Spleen (tissue), 7 donors: ENCODE measurements at regions not wholly inside any gene's neighbourhood (a gene's known extent, or its start where the extent isn't known, plus 50 kb on each side); places are given as distances from the start of the nearest gene placed in this dataset.

Source experiments
- POLR2A ChIP-seq, 3 donors: fragments of 450-650 bp; IDR thresholded peaks; one replicate each; pipeline ENCODE4 v1.5.1; 2017; ENCODE audit warnings: antibody characterized with exemption in 3 of 3, mild to moderate bottlenecking in 1 of 3
- TF ChIP-seq, protein P1 (sequence below), 11 experiments: fragments of 200-600 bp in 7 of 11; fragments of 450-650 bp in 4 of 11; sonication (generic) in 4 of 11; IDR thresholded peaks in 8 of 11; conservative IDR thresholded peaks in 3 of 11; 1 replicate in 7 of 11; 2 replicates in 4 of 11; pipeline versions ENCODE4 v1.4.0 to v1.8.0; 2016 to 2021; ENCODE audit warnings: antibody characterized with exemption in 11 of 11, inconsistent platforms in 4 of 11, mild to moderate bottlenecking in 1 of 11
- donor health status: DM: no; HTN: no; CAD: no; lungs with moderate emphysema.
- donor health status: DM: no; HTN: no; CAD: no.
- donor health status: DM: no; HTN: no; CAD: no.

DNA sequence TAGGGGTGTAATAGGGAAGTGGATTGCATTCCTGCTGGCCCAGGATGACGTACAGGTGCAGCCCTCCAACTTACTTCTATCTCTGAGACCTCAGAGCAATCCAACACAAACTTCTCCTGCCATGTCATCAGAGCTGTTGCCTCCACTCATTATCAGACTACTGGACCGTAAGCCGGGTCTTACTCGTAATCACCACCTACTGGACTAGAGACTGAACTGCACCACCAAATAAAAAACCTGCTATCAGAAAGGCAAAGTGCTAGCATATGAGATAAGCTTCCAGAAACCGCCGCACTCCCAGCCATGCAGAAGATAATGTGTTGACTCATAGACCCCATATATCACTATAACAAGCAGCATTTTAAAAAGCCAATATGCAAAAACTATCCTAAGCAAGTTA lies 102.0 kb downstream of the SLITRK1 start:
- TF ChIP-seq, protein P1, sequence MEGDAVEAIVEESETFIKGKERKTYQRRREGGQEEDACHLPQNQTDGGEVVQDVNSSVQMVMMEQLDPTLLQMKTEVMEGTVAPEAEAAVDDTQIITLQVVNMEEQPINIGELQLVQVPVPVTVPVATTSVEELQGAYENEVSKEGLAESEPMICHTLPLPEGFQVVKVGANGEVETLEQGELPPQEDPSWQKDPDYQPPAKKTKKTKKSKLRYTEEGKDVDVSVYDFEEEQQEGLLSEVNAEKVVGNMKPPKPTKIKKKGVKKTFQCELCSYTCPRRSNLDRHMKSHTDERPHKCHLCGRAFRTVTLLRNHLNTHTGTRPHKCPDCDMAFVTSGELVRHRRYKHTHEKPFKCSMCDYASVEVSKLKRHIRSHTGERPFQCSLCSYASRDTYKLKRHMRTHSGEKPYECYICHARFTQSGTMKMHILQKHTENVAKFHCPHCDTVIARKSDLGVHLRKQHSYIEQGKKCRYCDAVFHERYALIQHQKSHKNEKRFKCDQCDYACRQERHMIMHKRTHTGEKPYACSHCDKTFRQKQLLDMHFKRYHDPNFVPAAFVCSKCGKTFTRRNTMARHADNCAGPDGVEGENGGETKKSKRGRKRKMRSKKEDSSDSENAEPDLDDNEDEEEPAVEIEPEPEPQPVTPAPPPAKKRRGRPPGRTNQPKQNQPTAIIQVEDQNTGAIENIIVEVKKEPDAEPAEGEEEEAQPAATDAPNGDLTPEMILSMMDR (IDR thresholded peaks at IDR 0.05 in 8 of 11, conservative IDR thresholded peaks at IDR 0.05 in 3 of 11), result no peak
- no peak for TF ChIP-seq POLR2A (IDR thresholded peaks at IDR 0.05)
